ENCODE measurements at regions not wholly inside any gene's neighbourhood (a gene's known extent, or its start where the extent isn't known, plus 50 kb on each side); places are given as distances from the start of the nearest gene placed in this dataset.
"Not testable (repeated sequence)": the region's sequence is repeated elsewhere in the genome, so short reads cannot be mapped to it uniquely, and the experiment has no call there.

GRCh38 chr4:101697266-101697665, 93.3 kb upstream of the BANK1 start:
- no peak for TF ChIP-seq POLR2AphosphoS5 (IDR thresholded peaks at IDR 0.05; ENCODE audit: low read depth, low read length)
- TF ChIP-seq TAF1 (IDR thresholded peaks at IDR 0.05; ENCODE audit: borderline replicate concordance, low read depth, low read length): no peak
- TF ChIP-seq POLR2A (IDR thresholded peaks at IDR 0.05; ENCODE audit: low read depth, low read length): no peak
- FAIRE-seq (no peak), DNase-seq (ENCODE audit: insufficient read length) (no peak)

- FAIRE-seq: peak; percentile 9
- DNase-seq (ENCODE audit: insufficient read length): no peak
- no peak for TF ChIP-seq POLR2A (IDR thresholded peaks at IDR 0.05; ENCODE audit: low read depth, low read length)
- no peak for TF ChIP-seq TAF1 (IDR thresholded peaks at IDR 0.05; ENCODE audit: borderline replicate concordance, low read depth, low read length)
- TF ChIP-seq POLR2AphosphoS5 (IDR thresholded peaks at IDR 0.05; ENCODE audit: low read depth, low read length): no peak
These were observed 94.1 kb upstream of the BANK1 start for GRCh38 chr4:101696276-101697010.

- no peak for DNase-seq (ENCODE audit: insufficient read length)
- no peak for FAIRE-seq
- TF ChIP-seq POLR2A (IDR thresholded peaks at IDR 0.05; ENCODE audit: low read depth, low read length): no peak
- no peak for TF ChIP-seq POLR2AphosphoS5 (IDR thresholded peaks at IDR 0.05; ENCODE audit: low read depth, low read length)
- no peak for TF ChIP-seq TAF1 (IDR thresholded peaks at IDR 0.05; ENCODE audit: borderline replicate concordance, low read depth, low read length)
These were observed 95.4 kb upstream of the BANK1 start for GRCh38 chr4:101695176-101695575.

- DNase-seq (ENCODE audit: insufficient read length); FAIRE-seq: not testable (repeated sequence)
These were observed 96.1 kb upstream of the BANK1 start for GRCh38 chr4:101694403-101694802.

GRCh38 chr4:101693842-101694398, 96.6 kb upstream of the BANK1 start:
- DNase-seq (ENCODE audit: insufficient read length) (no peak), FAIRE-seq (peak; percentile 65)
- no peak for TF ChIP-seq POLR2AphosphoS5 (IDR thresholded peaks at IDR 0.05; ENCODE audit: low read depth, low read length)
- no peak for TF ChIP-seq POLR2A (IDR thresholded peaks at IDR 0.05; ENCODE audit: low read depth, low read length)
- no peak for TF ChIP-seq TAF1 (IDR thresholded peaks at IDR 0.05; ENCODE audit: borderline replicate concordance, low read depth, low read length)

GRCh38 chr4:101689220-101689619, 101.3 kb upstream of the BANK1 start:
- no peak for DNase-seq (ENCODE audit: insufficient read length)
- TF ChIP-seq TAF1 (IDR thresholded peaks at IDR 0.05; ENCODE audit: borderline replicate concordance, low read depth, low read length): no peak
- no peak for TF ChIP-seq POLR2AphosphoS5 (IDR thresholded peaks at IDR 0.05; ENCODE audit: low read depth, low read length)
- no peak for TF ChIP-seq POLR2A (IDR thresholded peaks at IDR 0.05; ENCODE audit: low read depth, low read length)
- FAIRE-seq: no peak

GRCh38 chr4:101685126-101685525, 105.4 kb upstream of the BANK1 start:
- no peak for DNase-seq (ENCODE audit: insufficient read length)
- FAIRE-seq: no peak
- TF ChIP-seq POLR2A (IDR thresholded peaks at IDR 0.05; ENCODE audit: low read depth, low read length) (no peak), TAF1 (IDR thresholded peaks at IDR 0.05; ENCODE audit: borderline replicate concordance, low read depth, low read length) (no peak), POLR2AphosphoS5 (IDR thresholded peaks at IDR 0.05; ENCODE audit: low read depth, low read length) (no peak)

- TF ChIP-seq TAF1 (IDR thresholded peaks at IDR 0.05; ENCODE audit: borderline replicate concordance, low read depth, low read length) (no peak), POLR2AphosphoS5 (IDR thresholded peaks at IDR 0.05; ENCODE audit: low read depth, low read length) (no peak), POLR2A (IDR thresholded peaks at IDR 0.05; ENCODE audit: low read depth, low read length) (no peak)
- no peak for FAIRE-seq
- DNase-seq (ENCODE audit: insufficient read length): no peak
These were observed 107.6 kb upstream of the BANK1 start for GRCh38 chr4:101682946-101683345.

GRCh38 chr4:101678180-101678579, 112.3 kb upstream of the BANK1 start:
- FAIRE-seq (no peak), DNase-seq (ENCODE audit: insufficient read length) (no peak)
- TF ChIP-seq POLR2AphosphoS5 (IDR thresholded peaks at IDR 0.05; ENCODE audit: low read depth, low read length): no peak
- TF ChIP-seq POLR2A (IDR thresholded peaks at IDR 0.05; ENCODE audit: low read depth, low read length): no peak
- no peak for TF ChIP-seq TAF1 (IDR thresholded peaks at IDR 0.05; ENCODE audit: borderline replicate concordance, low read depth, low read length)

GRCh38 chr4:101670897-101671296, 119.6 kb upstream of the BANK1 start:
- TF ChIP-seq TAF1 (IDR thresholded peaks at IDR 0.05; ENCODE audit: borderline replicate concordance, low read depth, low read length): no peak
- no peak for TF ChIP-seq POLR2A (IDR thresholded peaks at IDR 0.05; ENCODE audit: low read depth, low read length)
- no peak for TF ChIP-seq POLR2AphosphoS5 (IDR thresholded peaks at IDR 0.05; ENCODE audit: low read depth, low read length)
- no peak for DNase-seq (ENCODE audit: insufficient read length)
- FAIRE-seq: no peak

GRCh38 chr4:101670370-101670769, 120.2 kb upstream of the BANK1 start:
- DNase-seq (ENCODE audit: insufficient read length): no peak
- TF ChIP-seq POLR2AphosphoS5 (IDR thresholded peaks at IDR 0.05; ENCODE audit: low read depth, low read length): no peak
- TF ChIP-seq TAF1 (IDR thresholded peaks at IDR 0.05; ENCODE audit: borderline replicate concordance, low read depth, low read length): no peak
- no peak for TF ChIP-seq POLR2A (IDR thresholded peaks at IDR 0.05; ENCODE audit: low read depth, low read length)
- FAIRE-seq: no peak

- DNase-seq (ENCODE audit: insufficient read length): no peak
- TF ChIP-seq POLR2AphosphoS5 (IDR thresholded peaks at IDR 0.05; ENCODE audit: low read depth, low read length) (no peak), POLR2A (IDR thresholded peaks at IDR 0.05; ENCODE audit: low read depth, low read length) (no peak), TAF1 (IDR thresholded peaks at IDR 0.05; ENCODE audit: borderline replicate concordance, low read depth, low read length) (no peak)
- no peak for FAIRE-seq
These were observed 120.7 kb upstream of the BANK1 start for GRCh38 chr4:101669832-101670188.

Data from GM12892 (cell line).